ENCODE measurements at regions not wholly inside any gene's neighbourhood (a gene's known extent, or its start where the extent isn't known, plus 50 kb on each side); places are given as distances from the start of the nearest gene placed in this dataset.

DNA sequence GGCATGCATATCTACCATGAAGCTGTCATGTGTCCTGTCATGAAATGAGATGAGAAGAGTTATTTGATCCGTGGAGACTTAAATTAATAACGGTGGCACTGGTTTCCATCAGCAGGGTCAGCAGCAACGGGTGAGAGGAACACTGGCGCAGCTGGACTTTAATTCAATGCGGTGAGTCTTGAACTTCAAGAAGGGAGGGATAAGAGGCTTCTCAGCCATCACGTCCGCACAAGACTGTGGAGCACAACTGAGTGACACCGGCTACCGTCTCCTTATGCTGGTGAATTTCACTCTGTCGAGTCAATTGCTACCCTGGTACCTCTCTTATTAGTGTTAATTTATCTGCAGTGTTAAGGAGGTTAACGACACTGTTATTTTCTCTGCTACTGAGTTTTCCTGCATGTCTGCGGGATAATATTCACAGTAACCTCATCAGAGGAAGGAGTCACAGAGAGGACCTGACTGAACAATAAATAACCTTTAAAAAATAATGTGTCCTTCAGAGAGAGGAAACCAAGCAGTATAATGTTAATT, 236.8 kb downstream of the EPHA4 start:
- DNase-seq, result no peak

DNA sequence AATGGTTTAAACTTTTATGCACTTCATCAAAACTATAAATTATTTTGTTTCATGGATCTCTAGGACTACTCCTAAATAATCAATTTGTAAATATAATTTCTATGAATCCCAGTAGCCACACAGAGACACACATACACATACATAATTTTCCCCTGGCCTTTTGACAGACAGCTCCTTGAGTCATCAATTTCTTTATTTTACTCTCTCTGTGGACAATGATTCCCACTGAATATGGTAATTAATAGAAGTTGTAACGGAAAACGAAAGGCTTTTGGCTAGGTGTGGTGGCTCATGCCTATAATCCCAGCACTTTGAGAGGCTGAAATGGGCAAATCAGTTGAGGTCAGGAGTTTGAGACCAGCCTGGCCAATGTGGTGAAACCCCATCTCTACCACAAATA, 235.1 kb downstream of the EPHA4 start:
- no peak for DNase-seq

DNA sequence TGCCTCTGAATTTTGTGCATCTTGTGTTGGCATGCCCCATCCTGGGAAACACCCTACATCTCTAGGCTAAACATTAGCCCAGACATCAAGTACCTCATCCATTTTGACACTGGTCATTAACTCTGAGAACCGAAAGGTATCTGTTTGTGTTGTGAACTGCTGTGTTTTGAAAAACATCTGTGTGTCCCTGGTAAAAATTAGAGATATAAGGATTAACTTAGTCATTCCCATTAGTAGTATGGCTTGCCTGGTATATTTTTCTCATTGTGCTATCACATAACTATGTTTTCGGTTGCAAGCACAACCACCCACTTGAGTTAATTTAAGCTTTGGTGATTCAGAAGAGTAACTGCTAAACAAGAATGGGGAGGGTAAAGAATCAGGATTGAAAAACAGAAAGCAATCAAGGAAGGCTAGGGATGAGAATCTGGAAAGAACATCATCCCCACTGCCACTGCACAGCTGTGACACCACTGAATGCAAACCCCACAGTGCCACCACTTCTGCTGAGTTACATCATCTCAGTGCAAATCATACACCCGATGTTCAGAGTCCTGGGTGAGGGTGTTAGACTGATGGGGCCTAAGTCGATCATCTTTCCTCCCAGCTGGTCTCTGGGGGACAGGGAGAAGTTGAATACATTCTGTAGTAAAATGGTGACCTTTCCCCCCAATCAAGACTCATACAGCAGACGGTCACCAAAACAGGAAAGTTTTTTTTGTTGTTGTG, 234.0 kb downstream of the EPHA4 start:
- DNase-seq, result no peak

DNA sequence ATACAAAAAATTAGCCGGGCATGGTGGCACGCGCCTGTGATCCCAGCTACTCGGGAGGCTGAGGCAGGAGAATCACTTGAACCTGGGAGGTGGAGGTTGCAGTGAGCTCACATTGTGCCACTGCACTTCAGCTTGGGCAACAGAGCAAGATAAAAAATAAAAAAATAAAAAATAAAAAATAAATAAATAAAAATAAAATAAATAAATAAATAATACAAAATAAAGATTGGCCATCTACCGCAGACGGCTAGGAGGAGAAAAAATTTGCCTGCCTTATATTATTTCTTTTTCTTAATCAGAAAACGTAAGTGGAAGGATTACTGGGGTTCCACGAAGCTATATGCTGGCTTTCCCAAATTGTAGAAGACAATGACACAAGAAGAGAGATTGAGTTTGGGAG, 229.7 kb downstream of the EPHA4 start:
- DNase-seq, result no peak

DNA sequence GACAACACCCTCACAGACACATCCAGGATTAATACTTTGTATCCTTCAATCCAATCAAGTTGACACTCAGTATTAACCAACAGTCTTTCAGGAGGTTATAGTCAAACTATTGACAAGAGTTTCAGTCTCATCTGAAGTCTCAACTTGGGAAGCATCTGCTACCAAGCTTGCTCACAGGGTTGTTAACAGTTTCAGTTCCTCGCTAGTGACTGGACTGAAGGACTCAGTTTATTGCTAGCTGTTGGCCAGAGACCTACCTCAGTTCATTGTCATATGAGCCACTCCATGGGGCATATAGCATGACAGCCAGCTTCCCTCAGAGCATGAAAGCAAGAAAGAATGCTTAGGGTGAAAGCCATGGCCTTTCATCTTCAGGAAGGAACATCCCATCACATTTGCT, 228.6 kb downstream of the EPHA4 start:
- no peak for DNase-seq

DNA sequence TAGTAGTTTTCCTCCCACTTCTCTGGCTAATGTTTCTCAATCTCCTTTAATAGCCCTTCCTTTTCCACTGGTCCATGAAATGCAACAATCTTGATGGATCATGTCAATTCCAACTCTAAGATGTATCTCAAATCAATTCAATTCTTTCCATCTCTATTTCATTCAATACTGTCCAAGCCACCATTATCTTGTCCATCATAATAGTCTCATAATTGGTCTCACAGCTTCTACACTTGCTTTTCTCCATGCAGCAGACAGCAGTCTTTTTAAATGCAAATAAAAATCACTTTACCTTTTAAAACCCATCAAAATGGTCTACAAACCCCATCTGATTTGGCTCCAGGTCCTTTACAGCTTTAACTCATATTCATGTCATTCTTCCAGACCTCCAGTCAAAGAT, 226.6 kb downstream of the EPHA4 start:
- DNase-seq, result no peak

DNA sequence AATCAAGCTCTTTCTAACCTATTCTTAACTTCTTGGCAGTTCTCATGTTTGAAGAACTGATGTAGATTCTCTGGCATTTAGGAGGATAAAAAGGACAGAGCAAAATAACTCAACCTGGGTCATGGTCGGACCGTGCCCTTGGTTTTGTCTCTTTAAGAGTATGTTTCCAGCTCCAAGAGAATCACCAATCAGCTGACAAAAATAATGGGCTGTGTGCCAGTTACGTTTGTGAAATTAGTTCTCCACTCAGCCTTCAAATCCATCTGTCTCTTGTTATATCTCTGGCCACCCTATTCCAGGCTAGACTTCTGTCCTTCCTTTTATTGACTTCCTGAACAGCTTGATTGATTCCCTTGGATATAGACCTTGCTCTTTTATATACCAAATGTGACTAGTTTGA, 225.7 kb downstream of the EPHA4 start:
- no peak for DNase-seq

DNA sequence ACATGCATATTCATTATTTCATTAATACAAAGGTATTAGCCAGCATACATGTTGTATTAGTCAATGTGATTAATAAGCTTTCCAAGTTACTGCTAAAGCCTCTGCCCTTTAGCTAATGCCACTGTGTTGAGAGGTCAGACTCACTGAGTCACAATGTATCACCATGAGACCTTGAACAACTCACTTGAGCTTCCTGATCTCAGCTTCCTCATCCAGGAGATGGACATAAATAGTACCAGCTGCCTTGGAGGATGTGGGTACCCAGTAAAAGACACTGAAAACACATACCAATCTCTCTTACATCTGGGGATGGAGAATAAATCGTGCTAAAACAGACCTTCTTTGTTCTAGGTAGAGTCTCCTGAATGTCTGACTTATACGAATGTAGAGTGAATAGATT, 224.6 kb downstream of the EPHA4 start:
- no peak for DNase-seq

DNA sequence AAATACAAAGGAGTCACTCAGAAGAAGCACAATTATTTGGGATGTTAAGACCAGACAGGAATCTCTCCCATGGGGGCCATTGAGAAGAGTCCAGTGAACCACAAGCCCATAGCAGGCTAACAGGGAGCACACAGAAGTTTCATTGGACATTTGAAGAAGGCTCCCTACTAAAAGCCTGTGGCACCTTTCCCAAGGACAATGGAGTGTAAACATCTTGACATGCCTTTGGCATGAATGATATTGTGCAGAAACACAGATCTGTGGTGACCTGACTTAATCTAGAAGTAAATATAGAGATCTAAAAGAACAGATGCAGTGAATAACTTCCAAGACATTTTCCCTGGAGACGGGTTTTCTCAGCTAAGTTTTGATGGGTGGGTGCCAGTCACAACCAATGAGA, 221.5 kb downstream of the EPHA4 start:
- no peak for DNase-seq

DNA sequence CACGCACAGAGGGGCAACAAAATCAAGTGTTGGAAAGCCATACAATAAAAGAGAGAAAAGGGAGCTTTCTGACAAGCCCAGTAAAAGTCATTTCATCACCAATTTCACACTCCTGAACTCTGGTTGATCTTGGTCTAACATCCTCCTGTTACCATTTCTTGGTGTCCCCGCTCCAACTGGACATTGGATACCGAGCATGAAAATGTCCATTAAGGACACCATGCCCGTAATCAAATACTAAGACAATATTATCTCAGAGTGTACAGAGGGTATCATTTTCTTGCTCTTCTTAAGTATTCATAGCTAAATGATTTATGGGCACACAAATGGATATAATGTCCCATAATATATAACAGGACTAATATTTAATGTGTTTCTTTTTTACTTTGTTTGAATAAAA, 218.9 kb downstream of the EPHA4 start:
- DNase-seq, result no peak

DNA sequence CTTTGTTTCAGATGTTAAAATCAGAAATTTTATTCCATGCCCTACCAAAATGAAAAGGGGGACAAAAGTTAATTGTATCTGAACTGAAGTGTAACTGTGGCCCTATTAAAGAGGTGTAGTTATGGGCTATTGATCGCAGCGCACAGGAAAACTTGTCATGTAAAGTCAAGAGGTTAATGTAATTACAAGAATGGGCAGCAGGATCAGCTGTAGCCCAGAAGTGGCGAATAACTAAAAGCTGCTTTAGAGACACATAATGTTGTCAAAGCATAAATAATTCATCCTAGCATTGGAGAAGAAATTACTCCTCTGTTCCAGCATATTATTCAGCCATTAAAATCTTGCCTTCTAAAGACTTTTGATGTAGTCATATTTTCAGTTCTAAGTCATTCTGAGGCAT, 211.8 kb downstream of the EPHA4 start:
- no peak for DNase-seq

DNA sequence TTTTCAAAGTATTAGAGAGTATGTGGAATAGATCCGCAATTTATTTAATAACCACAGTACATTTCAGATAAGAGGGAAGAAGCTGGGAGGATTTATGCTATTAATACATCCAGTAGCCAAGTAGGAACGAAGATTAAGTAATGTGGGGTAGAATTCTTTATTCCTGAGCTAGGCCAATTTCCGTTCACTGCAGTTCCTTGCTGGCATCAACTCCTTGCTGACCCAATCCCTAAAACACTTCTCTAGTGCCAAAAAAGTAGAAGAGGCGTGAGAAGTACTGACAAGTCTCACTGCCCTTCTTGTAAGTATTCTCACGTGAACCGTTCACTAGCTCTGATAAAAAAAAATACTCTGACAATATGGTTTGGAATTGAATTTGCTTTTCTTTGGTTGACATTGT, 211.4 kb downstream of the EPHA4 start:
- DNase-seq, result no peak

DNA sequence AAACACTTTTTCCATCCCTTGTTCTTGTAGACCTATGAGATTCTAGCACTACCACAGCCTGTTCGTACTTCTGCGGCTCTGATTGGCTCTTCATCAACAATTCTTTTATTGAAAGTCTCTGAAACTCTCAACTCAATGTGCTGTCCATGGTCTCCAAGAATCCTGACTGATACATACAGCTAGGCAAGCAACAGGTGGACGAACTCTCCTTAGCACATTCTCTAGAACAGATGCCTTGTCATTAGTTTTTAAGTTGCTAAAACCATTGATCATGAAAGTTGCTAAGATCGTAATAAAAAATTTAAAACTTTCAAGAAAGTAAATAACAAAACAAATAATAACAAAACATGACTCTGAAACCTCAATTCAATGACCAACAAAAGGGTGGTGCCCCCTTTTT, 210.5 kb downstream of the EPHA4 start:
- DNase-seq, result no peak

DNA sequence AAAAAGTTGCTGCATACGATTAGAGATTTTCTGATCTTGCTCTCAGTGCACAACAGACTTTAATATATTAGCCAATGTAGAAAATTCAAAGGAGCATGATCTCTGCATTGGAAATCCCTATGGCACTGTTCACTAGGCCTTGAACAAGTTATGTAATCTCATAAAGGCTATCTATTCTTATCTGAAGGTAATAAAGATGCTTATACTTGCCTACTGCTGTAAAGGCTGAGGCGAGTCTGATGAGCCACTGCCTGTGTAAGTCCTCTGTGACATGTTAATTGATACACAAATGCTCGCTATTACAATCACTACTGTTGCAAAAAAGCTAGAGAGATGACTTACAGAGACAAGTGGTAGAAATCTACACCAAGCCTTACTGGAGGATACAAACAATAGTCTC, 207.4 kb downstream of the EPHA4 start:
- DNase-seq, result no peak

Data from inflammatory macrophage (primary cell).